Stimulated activated naive B cell treated with anti-CD40 and anti-IgM and Interleukin-4, amounts not matched to agents 10 μg/mL and 1 μg/mL and 100 μg/mL, for 72 hours (primary cell): ENCODE measurements at regions not wholly inside any gene's neighbourhood (a gene's known extent, or its start where the extent isn't known, plus 50 kb on each side); places are given as distances from the start of the nearest gene placed in this dataset.

Source experiments
- ATAC-seq, 2 donors: fragments of 150-1000 bp; cut with Tn5 transposase; replicated peaks; 2 replicates each; pipeline ENCODE4 v1.10.0; 2021; ENCODE audit warnings: moderate library complexity in 1 of 2
- DNase-seq: peaks from one replicate; pipeline ENCODE4 v3.0.0; 2021
- H3K27ac Mint-ChIP-seq: one replicate; pipeline ENCODE4 v1.8.0; 2022; ENCODE audit warnings: mild to moderate bottlenecking, mixed read lengths
- H3K27me3 Mint-ChIP-seq, 2 donors: one replicate each; pipeline ENCODE4 v1.8.0; 2022; ENCODE audit warnings: mixed read lengths in 2 of 2
- H3K36me3 Mint-ChIP-seq, 2 donors: one replicate each; pipeline ENCODE4 v1.8.0; 2022; ENCODE audit warnings: mixed read lengths in 2 of 2, mild to moderate bottlenecking in 1 of 2
- H3K4me1 Mint-ChIP-seq, 2 donors: one replicate each; pipeline ENCODE4 v1.8.0; 2022; ENCODE audit warnings: mixed read lengths in 2 of 2, mild to moderate bottlenecking in 1 of 2
- H3K4me3 Mint-ChIP-seq, 2 donors: one replicate each; pipeline ENCODE4 v1.8.0; 2022; ENCODE audit warnings: mild to moderate bottlenecking in 2 of 2, mixed read lengths in 2 of 2, moderate library complexity in 1 of 2
- H3K9me3 Mint-ChIP-seq, 2 donors: one replicate each; pipeline ENCODE4 v1.8.0; 2022; ENCODE audit warnings: mixed read lengths in 2 of 2, mild to moderate bottlenecking in 1 of 2

- ATAC-seq (no peak), DNase-seq (no peak)
- H3K4me1 Mint-ChIP-seq = peaks cover 0 to 2% of the 10 kb centered on the region in 2 donors
- peaks cover 0 to 9% of the 10 kb centered on the region in 2 donors for H3K36me3 Mint-ChIP-seq
- no peak overlapping the region for H3K27ac Mint-ChIP-seq
- H3K4me3 Mint-ChIP-seq = no peak overlapping the region
- H3K27me3 Mint-ChIP-seq = peaks cover 0 to 20% of the 10 kb centered on the region in 2 donors
- H3K9me3 Mint-ChIP-seq = peaks cover 14% of the 10 kb centered on the region in 2 donors
Observed at GRCh38 chr5:107265193-107265592, 405.5 kb downstream of the EFNA5 start.

DNA sequence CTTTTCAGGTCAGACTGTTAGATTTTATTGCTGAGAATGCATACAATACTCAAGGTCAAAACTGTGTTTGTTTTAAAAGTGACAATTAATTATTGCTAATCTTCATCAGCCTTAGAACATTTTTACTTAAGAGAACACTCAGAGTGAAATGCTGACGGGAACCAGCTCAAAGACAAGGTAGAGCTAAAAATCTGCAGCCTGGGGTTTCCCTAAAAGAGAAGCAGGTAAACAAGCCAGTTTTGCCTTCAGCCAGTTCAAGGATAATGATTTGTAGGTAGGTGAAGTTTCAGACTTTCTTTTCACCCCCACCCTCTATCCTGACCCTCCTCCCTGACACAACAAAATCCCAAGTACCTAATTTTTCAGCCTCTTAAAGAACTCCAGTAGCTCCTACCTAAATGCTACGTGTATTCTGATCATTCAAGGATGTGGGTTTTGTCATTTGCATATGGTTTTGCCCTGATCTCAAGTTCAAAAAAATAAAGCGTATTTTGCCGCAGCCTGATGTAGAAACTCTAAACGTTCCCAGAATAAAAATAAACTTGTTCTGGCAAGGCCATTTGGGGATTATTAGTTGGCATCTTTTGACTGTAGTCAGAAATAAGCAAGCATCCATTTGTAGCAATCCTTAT, 407.2 kb downstream of the EFNA5 start:
- peaks cover 13 to 23% of the 10 kb centered on the region in 2 donors for H3K9me3 Mint-ChIP-seq
- DNase-seq (no peak), ATAC-seq (peak in 1 of 2 donors; percentile 79)
- no peak overlapping the region for H3K27ac Mint-ChIP-seq
- no peak overlapping the region for H3K4me3 Mint-ChIP-seq
- H3K36me3 Mint-ChIP-seq = peaks cover 0 to 14% of the 10 kb centered on the region in 2 donors
- H3K4me1 Mint-ChIP-seq = peaks cover 0 to 2% of the 10 kb centered on the region in 2 donors
- peaks cover 0 to 22% of the 10 kb centered on the region in 2 donors for H3K27me3 Mint-ChIP-seq

GRCh38 chr5:107257885-107258520, 412.7 kb downstream of the EFNA5 start:
- no peak overlapping the region for H3K4me3 Mint-ChIP-seq
- H3K27ac Mint-ChIP-seq = no peak overlapping the region
- H3K36me3 Mint-ChIP-seq = peaks cover 0 to 14% of the 10 kb centered on the region in 2 donors
- H3K4me1 Mint-ChIP-seq = no peaks in the 10 kb centered on the region
- peaks cover 13 to 23% of the 10 kb centered on the region in 2 donors for H3K9me3 Mint-ChIP-seq
- H3K27me3 Mint-ChIP-seq = peaks cover 0 to 27% of the 10 kb centered on the region in 2 donors
- DNase-seq (no peak), ATAC-seq (no peak)

GRCh38 chr5:107254902-107255234, 415.9 kb downstream of the EFNA5 start:
- peaks cover 0 to 9% of the 10 kb centered on the region in 2 donors for H3K9me3 Mint-ChIP-seq
- ATAC-seq = no peak
- DNase-seq = no peak
- peaks cover 0 to 4% of the 10 kb centered on the region in 2 donors for H3K36me3 Mint-ChIP-seq
- H3K27me3 Mint-ChIP-seq = peaks cover 2 to 13% of the 10 kb centered on the region in 2 donors
- H3K27ac Mint-ChIP-seq = no peak overlapping the region
- H3K4me1 Mint-ChIP-seq = no peaks in the 10 kb centered on the region
- H3K4me3 Mint-ChIP-seq = no peak overlapping the region

GRCh38 chr5:107254214-107254901, 416.4 kb downstream of the EFNA5 start:
- no peaks in the 10 kb centered on the region for H3K4me1 Mint-ChIP-seq
- H3K4me3 Mint-ChIP-seq = no peak overlapping the region
- ATAC-seq (no peak), DNase-seq (no peak)
- peaks cover 0 to 1% of the 10 kb centered on the region in 2 donors for H3K36me3 Mint-ChIP-seq
- peaks cover 0 to 6% of the 10 kb centered on the region in 2 donors for H3K9me3 Mint-ChIP-seq
- H3K27me3 Mint-ChIP-seq = peaks cover 5 to 12% of the 10 kb centered on the region in 2 donors
- H3K27ac Mint-ChIP-seq = no peak overlapping the region

DNA sequence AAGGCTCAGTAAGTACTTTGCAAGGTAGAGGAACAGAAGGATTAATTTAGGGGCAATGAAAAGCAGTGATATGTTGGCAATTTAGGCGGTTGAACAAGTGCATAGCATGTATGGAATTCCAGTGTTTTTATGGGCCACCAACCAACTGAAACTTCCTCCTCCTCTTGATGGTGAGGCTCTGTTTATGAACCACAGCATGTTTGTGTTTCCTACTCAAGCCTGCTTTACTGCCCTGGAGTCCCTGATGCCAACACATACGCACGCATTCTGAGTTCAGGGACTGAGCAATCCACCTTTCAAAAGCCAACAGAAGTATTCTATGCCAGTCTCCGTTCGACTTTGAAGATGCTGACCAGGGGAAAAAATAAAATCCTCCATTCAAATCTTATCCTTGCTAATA, 417.5 kb downstream of the EFNA5 start:
- no peaks in the 10 kb centered on the region for H3K4me1 Mint-ChIP-seq
- H3K27me3 Mint-ChIP-seq = peaks cover 5 to 19% of the 10 kb centered on the region in 2 donors
- DNase-seq (no peak), ATAC-seq (no peak)
- H3K9me3 Mint-ChIP-seq = no peaks in the 10 kb centered on the region
- H3K4me3 Mint-ChIP-seq = no peak overlapping the region
- no peak overlapping the region for H3K27ac Mint-ChIP-seq
- no peaks in the 10 kb centered on the region for H3K36me3 Mint-ChIP-seq

DNA sequence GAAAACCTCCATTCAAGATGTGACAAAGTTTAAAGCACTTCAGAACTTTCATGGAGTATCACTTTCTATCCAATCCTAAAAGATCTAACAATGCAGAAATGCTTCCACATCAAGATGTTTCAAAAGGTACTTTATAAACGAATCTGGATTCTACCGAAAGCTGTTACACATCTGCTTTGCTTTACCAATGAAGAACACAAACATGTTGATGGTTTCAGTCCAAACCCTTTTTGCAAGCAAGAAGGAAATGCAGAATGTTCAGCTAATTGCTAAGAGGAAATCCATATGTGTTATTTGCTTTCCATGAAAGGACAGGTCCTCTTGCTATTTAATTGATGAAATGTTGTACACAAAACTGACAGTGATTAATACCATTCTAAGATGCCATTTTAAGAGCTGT, 419.6 kb downstream of the EFNA5 start:
- Mint-ChIP-seq H3K4me3 (no peak overlapping the region), H3K4me1 (no peaks in the 10 kb centered on the region), H3K27ac (no peak overlapping the region), H3K36me3 (no peaks in the 10 kb centered on the region), H3K9me3 (no peaks in the 10 kb centered on the region), H3K27me3 (peaks cover 5 to 15% of the 10 kb centered on the region in 2 donors)
- no peak for DNase-seq
- ATAC-seq = no peak

GRCh38 chr5:107248066-107248695, 422.6 kb downstream of the EFNA5 start:
- no peak overlapping the region for H3K4me3 Mint-ChIP-seq
- no peaks in the 10 kb centered on the region for H3K36me3 Mint-ChIP-seq
- ATAC-seq (no peak), DNase-seq (no peak)
- peaks cover 0 to 2% of the 10 kb centered on the region in 2 donors for H3K9me3 Mint-ChIP-seq
- no peak overlapping the region for H3K27ac Mint-ChIP-seq
- peaks cover 5 to 15% of the 10 kb centered on the region in 2 donors for H3K27me3 Mint-ChIP-seq
- no peaks in the 10 kb centered on the region for H3K4me1 Mint-ChIP-seq

GRCh38 chr5:107247427-107247826, 423.3 kb downstream of the EFNA5 start:
- ATAC-seq (no peak), DNase-seq (no peak)
- H3K4me3 Mint-ChIP-seq = no peak overlapping the region
- no peaks in the 10 kb centered on the region for H3K4me1 Mint-ChIP-seq
- H3K9me3 Mint-ChIP-seq = peaks cover 0 to 4% of the 10 kb centered on the region in 2 donors
- H3K27ac Mint-ChIP-seq = no peak overlapping the region
- no peaks in the 10 kb centered on the region for H3K36me3 Mint-ChIP-seq
- peaks cover 5 to 15% of the 10 kb centered on the region in 2 donors for H3K27me3 Mint-ChIP-seq

DNA sequence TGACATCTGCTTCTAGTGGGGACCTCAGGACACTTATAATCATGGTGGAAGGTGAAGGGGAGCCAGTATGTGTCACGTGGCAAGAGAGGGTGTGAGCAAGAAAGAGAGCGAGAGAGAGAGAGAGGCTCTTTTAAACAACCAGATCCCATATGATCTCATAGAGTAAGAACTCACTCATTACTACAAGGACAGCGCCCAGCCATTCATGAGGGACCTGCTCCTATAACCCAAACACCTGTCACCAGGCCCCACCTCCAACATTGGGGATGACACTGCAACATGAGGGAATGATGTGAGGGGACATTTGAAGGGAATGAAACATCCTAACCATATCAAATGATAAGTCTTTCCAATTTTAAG, 427.5 kb downstream of the EFNA5 start:
- Mint-ChIP-seq H3K27ac (no peak overlapping the region), H3K4me3 (no peak overlapping the region), H3K9me3 (peaks cover 0 to 4% of the 10 kb centered on the region in 2 donors), H3K36me3 (no peaks in the 10 kb centered on the region), H3K27me3 (peaks cover 0 to under 1% of the 10 kb centered on the region in 2 donors), H3K4me1 (no peaks in the 10 kb centered on the region)
- ATAC-seq = no peak
- DNase-seq = no peak

- Mint-ChIP-seq H3K27me3 (peaks cover 0 to 4% of the 10 kb centered on the region in 2 donors), H3K9me3 (peaks cover 0 to 6% of the 10 kb centered on the region in 2 donors), H3K4me1 (no peaks in the 10 kb centered on the region), H3K36me3 (no peaks in the 10 kb centered on the region), H3K4me3 (no peak overlapping the region), H3K27ac (no peak overlapping the region)
- no peak for ATAC-seq
- DNase-seq = no peak
Observed at GRCh38 chr5:107242411-107243219, 428.1 kb downstream of the EFNA5 start.

- peaks cover 0 to 6% of the 10 kb centered on the region in 2 donors for H3K9me3 Mint-ChIP-seq
Observed at GRCh38 chr5:107241841-107242240, 428.9 kb downstream of the EFNA5 start.

DNA sequence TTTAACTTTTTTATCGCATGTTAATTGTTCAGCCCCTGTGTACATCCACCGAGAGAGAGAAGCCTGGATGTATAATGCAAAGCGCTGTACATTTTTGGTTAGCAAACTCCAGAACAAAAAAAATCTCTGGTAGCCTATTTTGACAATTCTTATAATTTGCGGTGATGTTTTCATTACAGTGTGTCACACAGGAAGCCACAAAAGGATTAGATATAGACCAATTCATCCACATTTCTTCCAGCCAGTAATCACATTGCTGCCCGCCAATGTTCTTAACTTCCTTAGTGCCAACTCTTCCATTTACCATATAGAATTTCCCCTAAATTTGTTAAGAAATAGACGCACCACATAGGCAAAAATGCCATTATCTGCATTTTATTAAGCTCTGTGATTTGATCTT, 435.6 kb downstream of the EFNA5 start:
- DNase-seq = no peak
- no peaks in the 10 kb centered on the region for H3K4me1 Mint-ChIP-seq
- peaks cover 0 to 2% of the 10 kb centered on the region in 2 donors for H3K9me3 Mint-ChIP-seq
- no peak overlapping the region for H3K27ac Mint-ChIP-seq
- H3K27me3 Mint-ChIP-seq = peaks cover 4 to 5% of the 10 kb centered on the region in 2 donors
- no peak for ATAC-seq
- no peaks in the 10 kb centered on the region for H3K36me3 Mint-ChIP-seq
- no peak overlapping the region for H3K4me3 Mint-ChIP-seq

More at GRCh38 chr5:107241841-107242240, 428.9 kb downstream of the EFNA5 start:
- Mint-ChIP-seq H3K4me3 (no peak overlapping the region), H3K27me3 (peaks cover 0 to 4% of the 10 kb centered on the region in 2 donors), H3K36me3 (no peaks in the 10 kb centered on the region), H3K27ac (no peak overlapping the region), H3K4me1 (no peaks in the 10 kb centered on the region)
- ATAC-seq (no peak), DNase-seq (no peak)

DNA sequence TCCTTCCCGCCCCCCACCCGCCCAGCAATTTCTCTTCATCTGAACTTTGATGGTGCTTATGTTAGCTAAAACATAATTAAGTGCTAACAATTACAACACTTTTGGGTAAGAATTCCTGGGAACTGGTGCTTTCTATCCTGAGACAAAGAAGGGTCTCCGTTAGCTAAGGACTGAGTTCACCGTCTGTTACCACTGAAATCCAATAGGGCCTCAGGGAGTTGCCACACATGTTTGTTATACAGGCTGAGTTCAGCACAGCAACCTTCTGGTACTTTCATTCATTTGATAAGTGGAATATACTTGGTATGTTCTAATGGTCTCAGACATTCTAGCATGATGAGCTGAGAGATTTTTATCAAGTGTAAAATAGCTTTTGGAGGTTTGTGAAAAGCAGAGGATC, 437.9 kb downstream of the EFNA5 start:
- no peak overlapping the region for H3K27ac Mint-ChIP-seq
- DNase-seq = no peak
- no peaks in the 10 kb centered on the region for H3K4me1 Mint-ChIP-seq
- no peaks in the 10 kb centered on the region for H3K36me3 Mint-ChIP-seq
- H3K27me3 Mint-ChIP-seq = peaks cover 4 to 5% of the 10 kb centered on the region in 2 donors
- no peaks in the 10 kb centered on the region for H3K9me3 Mint-ChIP-seq
- ATAC-seq = no peak
- no peak overlapping the region for H3K4me3 Mint-ChIP-seq
